ENCODE measurements at regions not wholly inside any gene's neighbourhood (a gene's known extent, or its start where the extent isn't known, plus 50 kb on each side); places are given as distances from the start of the nearest gene placed in this dataset.
"Not testable (repeated sequence)": the region's sequence is repeated elsewhere in the genome, so short reads cannot be mapped to it uniquely, and the experiment has no call there.

DNA sequence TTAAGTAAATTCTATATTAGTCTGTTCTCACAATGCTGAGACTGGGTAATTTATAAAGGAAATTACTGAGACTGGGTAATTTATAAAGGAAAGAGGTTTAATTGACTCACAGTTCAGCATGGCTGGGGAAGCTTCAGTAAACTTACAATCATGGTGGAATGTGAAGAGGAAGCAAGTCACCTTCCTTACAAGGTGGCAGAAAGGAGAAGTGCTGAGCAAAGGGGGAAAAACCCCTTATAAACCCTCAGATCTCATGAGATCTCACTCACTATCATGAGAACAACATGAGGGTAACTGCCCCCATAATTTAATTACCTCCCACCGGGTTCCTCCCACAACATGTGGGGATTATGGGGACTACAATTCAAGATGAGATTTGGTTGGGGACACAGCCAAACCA lies 422.4 kb downstream of the TNS1 start:
- not testable (repeated sequence) for H3K27me3 ChIP-seq (ENCODE audit: control insufficient read depth, insufficient read depth, low read length); H3K9me3 ChIP-seq (replicated peaks; ENCODE audit: control insufficient read depth, low read depth, low read length); DNase-seq; H3K36me3 ChIP-seq (ENCODE audit: control insufficient read depth, insufficient read depth, low read length); H3K4me3 ChIP-seq (ENCODE audit: low read length); H3K27ac ChIP-seq (ENCODE audit: low read length); H3K4me1 ChIP-seq (ENCODE audit: control insufficient read depth, insufficient read depth, low read length)
- WGBS (ENCODE audit: insufficient coverage) = no CpG with 5 or more reads among the region's 1 CpG

DNA sequence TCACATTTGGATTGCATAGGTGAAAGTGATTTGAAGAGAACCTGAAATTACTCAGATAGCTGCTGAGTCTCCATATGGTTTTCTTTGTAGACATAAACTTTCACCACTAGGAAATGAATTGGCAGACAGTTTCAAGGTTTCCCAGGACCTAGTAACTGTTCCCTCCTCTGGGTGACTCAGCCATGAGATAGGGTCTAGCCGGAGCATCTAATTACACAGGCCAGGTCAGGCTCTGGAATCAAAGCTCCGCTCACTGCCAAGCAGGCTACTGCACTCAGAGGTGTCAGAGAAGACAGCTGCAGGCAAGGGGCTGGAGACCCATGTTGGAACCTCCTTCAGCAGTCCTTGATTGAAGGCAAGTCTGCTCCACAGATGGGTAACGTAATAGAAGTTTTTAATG lies 429.2 kb downstream of the TNS1 start:
- H3K27ac ChIP-seq (ENCODE audit: low read length) = no peak overlapping the region
- no peaks in the 10 kb centered on the region for H3K27me3 ChIP-seq (ENCODE audit: control insufficient read depth, insufficient read depth, low read length)
- H3K9me3 ChIP-seq (replicated peaks; ENCODE audit: control insufficient read depth, low read depth, low read length) = no peaks in the 10 kb centered on the region
- H3K4me3 ChIP-seq (ENCODE audit: low read length) = no peak overlapping the region
- H3K36me3 ChIP-seq (ENCODE audit: control insufficient read depth, insufficient read depth, low read length) = no peaks in the 10 kb centered on the region
- H3K4me1 ChIP-seq (ENCODE audit: control insufficient read depth, insufficient read depth, low read length) = peaks cover under 1% of the 10 kb centered on the region
- WGBS (ENCODE audit: insufficient coverage) = 82% methylated on average over 2 of the region's 3 CpGs
- peak; percentile 37 for DNase-seq

- DNase-seq = no peak
- WGBS (ENCODE audit: insufficient coverage) = 95% methylated on average over 2 of the region's 2 CpGs
- Histone ChIP-seq H3K9me3 (replicated peaks; ENCODE audit: control insufficient read depth, low read depth, low read length) (no peaks in the 10 kb centered on the region), H3K4me3 (ENCODE audit: low read length) (no peak overlapping the region), H3K27ac (ENCODE audit: low read length) (no peak overlapping the region), H3K27me3 (ENCODE audit: control insufficient read depth, insufficient read depth, low read length) (no peaks in the 10 kb centered on the region), H3K4me1 (ENCODE audit: control insufficient read depth, insufficient read depth, low read length) (peaks cover 7% of the 10 kb centered on the region), H3K36me3 (ENCODE audit: control insufficient read depth, insufficient read depth, low read length) (no peaks in the 10 kb centered on the region)
Observed at GRCh38 chr2:217570394-217570793, 432.4 kb downstream of the TNS1 start.

DNA sequence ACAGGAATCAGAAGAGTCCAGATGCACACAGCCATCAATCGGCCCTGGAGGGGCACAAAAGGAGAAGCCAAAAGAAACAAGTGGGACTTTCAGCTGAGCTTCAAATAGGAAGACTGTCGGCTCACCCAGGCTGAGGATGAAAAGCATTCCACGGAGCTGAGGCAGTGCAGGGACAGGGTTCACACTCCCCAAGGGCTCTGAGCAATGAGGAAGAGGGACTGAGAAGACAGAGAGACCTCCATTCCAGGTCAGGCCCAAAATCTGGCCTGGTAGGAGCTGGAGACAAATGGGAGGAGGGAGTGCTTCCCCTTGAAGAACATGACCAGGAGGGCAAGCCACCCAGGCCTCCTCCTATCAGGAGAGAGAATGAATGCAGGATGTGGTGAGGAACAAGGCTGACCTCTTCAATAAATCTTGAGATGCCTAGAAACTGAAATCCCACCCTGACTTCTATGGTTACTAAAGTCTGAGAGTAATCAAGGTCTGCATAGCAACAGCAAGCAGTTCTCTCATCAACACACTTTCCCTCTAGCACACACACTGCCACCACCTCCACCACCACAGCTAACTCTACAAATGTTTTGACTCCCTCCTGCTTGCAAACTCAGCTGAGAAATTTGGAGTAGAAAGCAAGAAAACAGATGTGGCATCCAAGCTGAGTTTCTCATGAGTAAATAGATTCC lies 434.4 kb downstream of the TNS1 start:
- peaks cover 7% of the 10 kb centered on the region for H3K4me1 ChIP-seq (ENCODE audit: control insufficient read depth, insufficient read depth, low read length)
- no peaks in the 10 kb centered on the region for H3K36me3 ChIP-seq (ENCODE audit: control insufficient read depth, insufficient read depth, low read length)
- H3K27me3 ChIP-seq (ENCODE audit: control insufficient read depth, insufficient read depth, low read length) = no peaks in the 10 kb centered on the region
- no peaks in the 10 kb centered on the region for H3K9me3 ChIP-seq (replicated peaks; ENCODE audit: control insufficient read depth, low read depth, low read length)
- peak overlapping the region; percentile 8 for H3K27ac ChIP-seq (ENCODE audit: low read length)
- DNase-seq = peak; percentile 74
- WGBS (ENCODE audit: insufficient coverage) = 34% methylated on average over 3 of the region's 3 CpGs
- H3K4me3 ChIP-seq (ENCODE audit: low read length) = no peak overlapping the region

DNA sequence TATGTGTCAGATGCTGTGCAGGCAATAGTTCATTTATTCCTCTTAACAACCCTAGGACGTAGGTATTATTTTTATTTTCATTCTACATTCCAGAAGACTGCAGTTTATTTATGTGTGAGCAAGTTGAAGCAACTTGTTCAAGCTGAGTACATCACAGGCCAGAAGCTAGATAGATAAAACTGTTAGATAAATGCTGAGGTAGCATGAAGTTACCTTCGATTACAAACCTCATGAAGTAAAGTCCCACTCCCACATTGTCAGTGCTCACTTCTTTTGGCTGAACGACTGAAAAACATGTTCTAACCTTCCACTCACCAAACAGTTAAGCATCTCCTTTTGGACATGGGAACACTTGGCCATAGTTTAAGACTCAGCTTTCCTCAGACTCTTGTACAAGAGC lies 439.2 kb downstream of the TNS1 start:
- H3K9me3 ChIP-seq (replicated peaks; ENCODE audit: control insufficient read depth, low read depth, low read length) = no peaks in the 10 kb centered on the region
- H3K27me3 ChIP-seq (ENCODE audit: control insufficient read depth, insufficient read depth, low read length) = no peaks in the 10 kb centered on the region
- H3K4me3 ChIP-seq (ENCODE audit: low read length) = no peak overlapping the region
- no peak overlapping the region for H3K27ac ChIP-seq (ENCODE audit: low read length)
- H3K36me3 ChIP-seq (ENCODE audit: control insufficient read depth, insufficient read depth, low read length) = no peaks in the 10 kb centered on the region
- no peak for DNase-seq
- H3K4me1 ChIP-seq (ENCODE audit: control insufficient read depth, insufficient read depth, low read length) = peaks cover 7% of the 10 kb centered on the region
- WGBS (ENCODE audit: insufficient coverage) = no CpG with 5 or more reads among the region's 3 CpGs

GRCh38 chr2:217562871-217563480 lies 439.8 kb downstream of the TNS1 start:
- H3K27ac ChIP-seq (ENCODE audit: low read length) = no peak overlapping the region
- peaks cover 1% of the 10 kb centered on the region for H3K4me1 ChIP-seq (ENCODE audit: control insufficient read depth, insufficient read depth, low read length)
- 91% methylated on average over 1 of the region's 4 CpGs for WGBS (ENCODE audit: insufficient coverage)
- H3K36me3 ChIP-seq (ENCODE audit: control insufficient read depth, insufficient read depth, low read length) = no peaks in the 10 kb centered on the region
- peak; percentile 20 for DNase-seq
- H3K27me3 ChIP-seq (ENCODE audit: control insufficient read depth, insufficient read depth, low read length) = no peaks in the 10 kb centered on the region
- no peak overlapping the region for H3K4me3 ChIP-seq (ENCODE audit: low read length)
- H3K9me3 ChIP-seq (replicated peaks; ENCODE audit: control insufficient read depth, low read depth, low read length) = no peaks in the 10 kb centered on the region

- Histone ChIP-seq H3K9me3 (replicated peaks; ENCODE audit: control insufficient read depth, low read depth, low read length) (no peaks in the 10 kb centered on the region), H3K4me1 (ENCODE audit: control insufficient read depth, insufficient read depth, low read length) (peaks cover 10% of the 10 kb centered on the region), H3K36me3 (ENCODE audit: control insufficient read depth, insufficient read depth, low read length) (no peaks in the 10 kb centered on the region), H3K27ac (ENCODE audit: low read length) (no peak overlapping the region), H3K4me3 (ENCODE audit: low read length) (no peak overlapping the region), H3K27me3 (ENCODE audit: control insufficient read depth, insufficient read depth, low read length) (no peaks in the 10 kb centered on the region)
- WGBS (ENCODE audit: insufficient coverage) = 83% methylated on average over 1 of the region's 2 CpGs
- DNase-seq = no peak
Observed at GRCh38 chr2:217559084-217559483, 443.7 kb downstream of the TNS1 start.

DNA sequence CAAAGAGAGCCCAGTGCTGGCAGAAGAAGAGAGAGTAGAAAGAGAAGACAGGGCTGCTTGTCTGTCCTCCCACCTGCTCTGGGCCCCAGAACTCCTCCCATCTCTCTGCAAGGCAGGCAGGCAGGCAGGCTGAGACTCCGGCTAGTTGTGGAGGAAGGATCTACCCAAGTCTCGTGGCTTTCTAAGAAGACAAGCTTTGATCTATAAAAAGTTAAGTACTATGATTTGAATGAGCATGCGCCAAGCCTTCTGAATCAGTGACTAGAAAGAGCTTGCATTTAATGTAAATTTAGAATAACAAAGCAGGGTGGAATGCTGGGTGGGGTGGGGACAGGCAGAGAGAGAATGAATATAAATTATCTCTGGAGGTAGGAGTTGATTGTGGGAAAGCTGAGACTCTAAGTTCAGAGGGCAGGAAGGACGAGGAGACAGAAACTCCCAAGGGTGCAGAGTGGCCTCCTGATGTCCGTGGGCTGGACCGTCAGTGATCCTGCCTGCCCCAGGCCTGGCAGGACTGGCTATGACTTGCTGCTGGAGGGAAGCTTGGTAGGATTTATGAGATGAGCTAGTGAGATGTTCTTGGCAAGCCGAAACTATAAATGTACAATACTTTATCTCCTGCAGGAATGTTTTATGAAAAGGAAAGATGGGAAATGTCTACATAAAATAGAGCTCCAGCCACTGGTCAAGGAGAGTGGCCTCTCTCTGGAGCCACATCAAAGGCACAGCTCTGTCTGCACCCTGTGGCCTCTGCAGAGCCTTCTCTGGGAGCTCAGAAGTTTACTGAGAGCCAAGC lies 447.5 kb downstream of the TNS1 start:
- Histone ChIP-seq H3K36me3 (ENCODE audit: control insufficient read depth, insufficient read depth, low read length) (no peaks in the 10 kb centered on the region), H3K4me1 (ENCODE audit: control insufficient read depth, insufficient read depth, low read length) (peaks cover 25% of the 10 kb centered on the region), H3K4me3 (ENCODE audit: low read length) (no peak overlapping the region), H3K27me3 (ENCODE audit: control insufficient read depth, insufficient read depth, low read length) (no peaks in the 10 kb centered on the region), H3K27ac (ENCODE audit: low read length) (peak overlapping the region; percentile 26), H3K9me3 (replicated peaks; ENCODE audit: control insufficient read depth, low read depth, low read length) (no peaks in the 10 kb centered on the region)
- DNase-seq = peak; percentile 55
- WGBS (ENCODE audit: insufficient coverage) = 38% methylated on average over 4 of the region's 7 CpGs

- Histone ChIP-seq H3K4me1 (ENCODE audit: control insufficient read depth, insufficient read depth, low read length) (peaks cover 25% of the 10 kb centered on the region), H3K36me3 (ENCODE audit: control insufficient read depth, insufficient read depth, low read length) (no peaks in the 10 kb centered on the region), H3K9me3 (replicated peaks; ENCODE audit: control insufficient read depth, low read depth, low read length) (no peaks in the 10 kb centered on the region), H3K27me3 (ENCODE audit: control insufficient read depth, insufficient read depth, low read length) (no peaks in the 10 kb centered on the region), H3K4me3 (ENCODE audit: low read length) (no peak overlapping the region), H3K27ac (ENCODE audit: low read length) (no peak overlapping the region)
- DNase-seq = no peak
- WGBS (ENCODE audit: insufficient coverage) = 100% methylated on average over 2 of the region's 2 CpGs
Observed at GRCh38 chr2:217553679-217554078, 449.1 kb downstream of the TNS1 start.

- no peak for DNase-seq
- H3K9me3 ChIP-seq (replicated peaks; ENCODE audit: control insufficient read depth, low read depth, low read length) = no peaks in the 10 kb centered on the region
- no peaks in the 10 kb centered on the region for H3K36me3 ChIP-seq (ENCODE audit: control insufficient read depth, insufficient read depth, low read length)
- peaks cover 25% of the 10 kb centered on the region for H3K4me1 ChIP-seq (ENCODE audit: control insufficient read depth, insufficient read depth, low read length)
- H3K4me3 ChIP-seq (ENCODE audit: low read length) = no peak overlapping the region
- WGBS (ENCODE audit: insufficient coverage) = 94% methylated on average over 4 of the region's 4 CpGs
- no peak overlapping the region for H3K27ac ChIP-seq (ENCODE audit: low read length)
- no peaks in the 10 kb centered on the region for H3K27me3 ChIP-seq (ENCODE audit: control insufficient read depth, insufficient read depth, low read length)
Observed at GRCh38 chr2:217553202-217553601, 449.6 kb downstream of the TNS1 start.

Data from muscle of leg (tissue), 3 donors.